ENCODE measurements at regions not wholly inside any gene's neighbourhood (a gene's known extent, or its start where the extent isn't known, plus 50 kb on each side); places are given as distances from the start of the nearest gene placed in this dataset.

GRCh38 chr10:118832241-118832651 lies 77.5 kb upstream of the CACUL1 start:
- TF ChIP-seq POLR2A (IDR thresholded peaks at IDR 0.05): no peak
- no peak for TF ChIP-seq CTCF (IDR thresholded peaks at IDR 0.05)
- TF ChIP-seq POLR2AphosphoS5 (IDR thresholded peaks at IDR 0.05; ENCODE audit: insufficient read depth in 1 of 2, low read depth in 1 of 2): no peak
